Naive thymus-derived CD4-positive, alpha-beta T cell (primary cell): ENCODE measurements at regions not wholly inside any gene's neighbourhood (a gene's known extent, or its start where the extent isn't known, plus 50 kb on each side); places are given as distances from the start of the nearest gene placed in this dataset.
"Not testable (repeated sequence)": the region's sequence is repeated elsewhere in the genome, so short reads cannot be mapped to it uniquely, and the experiment has no call there.

ENCODE experiments used
- ATAC-seq: fragments of 150-1000 bp; cut with Tn5 transposase; 2 replicates; pipeline ENCODE4 v1.10.0; 2021; ENCODE audit warnings: mild to moderate bottlenecking, moderate library complexity
- CTCF ChIA-PET: fragments of 350-600 bp; sonication (Branson Sonifier 250); formaldehyde crosslinking; loops from one replicate; lab custom pipeline; 2021; ENCODE audit warnings: antibody characterized with exemption; lab: Charles Lee
- POLR2A ChIA-PET: fragments of 350-600 bp; sonication (Branson Sonifier 250); formaldehyde crosslinking; loops from one replicate; lab custom pipeline; 2021; ENCODE audit warnings: antibody characterized with exemption, inconsistent platforms; lab: Charles Lee
- DNase-seq, 9 donors: peaks; one replicate each; pipeline versions ENCODE4 v3.0.0 to v3.0.0-alpha.2; 2020 to 2022; ENCODE audit warnings: mixed read lengths in 1 of 9
- H3K27ac ChIP-seq: one replicate; pipeline ENCODE4 v1.7.0; 2013; ENCODE audit warnings: mild to moderate bottlenecking, low read depth, low read length, moderate library complexity
- H3K27me3 ChIP-seq, 2 donors: one replicate each; pipeline ENCODE4 v1.7.0; 2013; ENCODE audit warnings: low read length in 2 of 2, mild to moderate bottlenecking in 2 of 2, moderate library complexity in 2 of 2; ENCODE audit not compliant: control insufficient read depth in 2 of 2, insufficient read depth in 2 of 2
- H3K36me3 ChIP-seq, 3 experiments: 1 replicate in 2 of 3; 2 replicates in 1 of 3; pipeline ENCODE4 v1.7.0; 2013; ENCODE audit warnings: low read length in 3 of 3, mild to moderate bottlenecking in 3 of 3, moderate library complexity in 1 of 3; ENCODE audit not compliant: insufficient read depth in 3 of 3, control insufficient read depth in 2 of 3
- H3K4me1 ChIP-seq, 2 donors: one replicate each; pipeline ENCODE4 v1.7.0; 2013; ENCODE audit warnings: low read length in 2 of 2, mild to moderate bottlenecking in 2 of 2, moderate library complexity in 1 of 2; ENCODE audit not compliant: control insufficient read depth in 2 of 2, insufficient read depth in 2 of 2
- H3K4me3 ChIP-seq: 2 replicates; pipeline ENCODE4 v1.7.0; 2013; ENCODE audit warnings: mild to moderate bottlenecking, low read length
- H3K9me3 ChIP-seq, 3 experiments: 1 replicate in 2 of 3; 2 replicates in 1 of 3; pipeline ENCODE4 v1.7.0; 2013; ENCODE audit warnings: low read length in 3 of 3; ENCODE audit not compliant: control insufficient read depth in 2 of 3
- H3K27ac Mint-ChIP-seq, 9 donors: one replicate each; pipeline ENCODE4 v1.8.0; 2020 to 2022; ENCODE audit warnings: mixed read lengths in 9 of 9, mild to moderate bottlenecking in 8 of 9, moderate library complexity in 5 of 9, inconsistent platforms in 2 of 9
- H3K27me3 Mint-ChIP-seq, 5 donors: one replicate each; pipeline ENCODE4 v1.8.0; 2021 to 2022; ENCODE audit warnings: mixed read lengths in 5 of 5, mild to moderate bottlenecking in 1 of 5
- H3K36me3 Mint-ChIP-seq, 5 donors: one replicate each; pipeline ENCODE4 v1.8.0; 2020 to 2022; ENCODE audit warnings: mixed read lengths in 5 of 5, mild to moderate bottlenecking in 3 of 5, inconsistent platforms in 1 of 5
- H3K4me1 Mint-ChIP-seq, 7 donors: one replicate each; pipeline ENCODE4 v1.8.0; 2020 to 2022; ENCODE audit warnings: mixed read lengths in 7 of 7, mild to moderate bottlenecking in 3 of 7, inconsistent platforms in 1 of 7
- H3K4me3 Mint-ChIP-seq, 10 donors: one replicate each; pipeline ENCODE4 v1.8.0; 2020 to 2022; ENCODE audit warnings: mild to moderate bottlenecking in 10 of 10, mixed read lengths in 10 of 10, moderate library complexity in 6 of 10, inconsistent platforms in 2 of 10
- H3K9me3 Mint-ChIP-seq, 11 donors: one replicate each; pipeline ENCODE4 v1.8.0; 2020 to 2022; ENCODE audit warnings: mixed read lengths in 11 of 11, mild to moderate bottlenecking in 4 of 11, inconsistent platforms in 1 of 11, moderate library complexity in 1 of 11
- intact Hi-C, 2 donors: fragments of 100-400 bp; cut with micrococcal nuclease; formaldehyde crosslinking; loops; one replicate each; pipeline ENCODE4 v1.15.1; 2023

- H3K4me3 Mint-ChIP-seq, result not testable (repeated sequence)
These were observed 175.1 kb upstream of the FST start for GRCh38 chr5:53305316-53305715.

GRCh38 chr5:53309653-53310052, 170.8 kb upstream of the FST start:
- ChIA-PET POLR2A (no interaction called here), CTCF (no interaction called here)
- no peak overlapping the region for H3K27ac ChIP-seq
- no peak overlapping the region for H3K4me3 ChIP-seq
- no peaks in the 10 kb centered on the region for H3K4me1 ChIP-seq
- DNase-seq, result no peak
- no peak for ATAC-seq
- Mint-ChIP-seq H3K4me3 (no peak overlapping the region), H3K27me3 (peaks cover 0 to 18% (median 4%) of the 10 kb centered on the region in 5 donors), H3K9me3 (peaks cover 0 to 28% (median 12%) of the 10 kb centered on the region in 11 donors), H3K36me3 (no peaks in the 10 kb centered on the region), H3K27ac (no peak overlapping the region), H3K4me1 (no peaks in the 10 kb centered on the region)
- H3K9me3 ChIP-seq, result no peaks in the 10 kb centered on the region
- no peaks in the 10 kb centered on the region for H3K36me3 ChIP-seq
- intact Hi-C loops, result no loop called here
- H3K27me3 ChIP-seq, result no peaks in the 10 kb centered on the region

More at GRCh38 chr5:53305316-53305715, 175.1 kb upstream of the FST start:
- H3K27ac Mint-ChIP-seq, H3K4me1 Mint-ChIP-seq, H3K36me3 Mint-ChIP-seq, H3K36me3 ChIP-seq, H3K4me1 ChIP-seq, H3K9me3 ChIP-seq, H3K4me3 ChIP-seq, ATAC-seq, H3K27ac ChIP-seq, DNase-seq, CTCF ChIA-PET, POLR2A ChIA-PET, intact Hi-C loops, H3K27me3 ChIP-seq: not testable (repeated sequence)
- Mint-ChIP-seq H3K27me3 (peaks cover 0 to 13% (median 5%) of the 10 kb centered on the region in 5 donors), H3K9me3 (peaks cover 2 to 32% (median 11%) of the 10 kb centered on the region in 11 donors)

GRCh38 chr5:53311681-53312080, 168.7 kb upstream of the FST start:
- no peaks in the 10 kb centered on the region for H3K36me3 ChIP-seq
- H3K4me1 ChIP-seq, result no peaks in the 10 kb centered on the region
- Mint-ChIP-seq H3K4me3 (no peak overlapping the region), H3K27me3 (peaks cover 0 to 18% (median 7%) of the 10 kb centered on the region in 5 donors), H3K27ac (no peak overlapping the region), H3K9me3 (peaks cover 4 to 33% (median 16%) of the 10 kb centered on the region in 11 donors), H3K36me3 (peaks cover 0 to 4% (median 0%) of the 10 kb centered on the region in 5 donors), H3K4me1 (no peaks in the 10 kb centered on the region)
- ChIA-PET POLR2A (no interaction called here), CTCF (no interaction called here)
- ATAC-seq (no peak), DNase-seq (no peak)
- no peak overlapping the region for H3K4me3 ChIP-seq
- H3K9me3 ChIP-seq, result no peaks in the 10 kb centered on the region
- H3K27me3 ChIP-seq, result no peaks in the 10 kb centered on the region
- no peak overlapping the region for H3K27ac ChIP-seq
- intact Hi-C loops, result no loop called here

GRCh38 chr5:53313145-53313544, 167.3 kb upstream of the FST start:
- ChIA-PET CTCF (no interaction called here), POLR2A (no interaction called here)
- Mint-ChIP-seq H3K36me3 (peaks cover 0 to 4% (median 0%) of the 10 kb centered on the region in 5 donors), H3K4me1 (no peaks in the 10 kb centered on the region), H3K9me3 (peaks cover 8 to 34% (median 11%) of the 10 kb centered on the region in 11 donors), H3K27ac (no peak overlapping the region), H3K4me3 (no peak overlapping the region), H3K27me3 (peaks cover 0 to 17% (median 11%) of the 10 kb centered on the region in 5 donors)
- Histone ChIP-seq H3K4me3 (no peak overlapping the region), H3K4me1 (no peaks in the 10 kb centered on the region), H3K27me3 (no peaks in the 10 kb centered on the region), H3K36me3 (no peaks in the 10 kb centered on the region), H3K9me3 (no peaks in the 10 kb centered on the region), H3K27ac (no peak overlapping the region)
- DNase-seq, result no peak
- no peak for ATAC-seq
- intact Hi-C loops, result no loop called here

GRCh38 chr5:53318303-53318702, 162.1 kb upstream of the FST start:
- CTCF ChIA-PET, result no interaction called here
- intact Hi-C loops, result no loop called here
- peaks cover 0 to 28% (median 10%) of the 10 kb centered on the region in 11 donors for H3K9me3 Mint-ChIP-seq
- H3K36me3 Mint-ChIP-seq, result peaks cover 0 to 4% (median 0%) of the 10 kb centered on the region in 5 donors
- H3K4me3 Mint-ChIP-seq, result no peak overlapping the region
- no peak overlapping the region for H3K27ac Mint-ChIP-seq
- DNase-seq, result no peak
- Histone ChIP-seq H3K36me3 (no peaks in the 10 kb centered on the region), H3K27ac (no peak overlapping the region), H3K4me1 (no peaks in the 10 kb centered on the region), H3K4me3 (no peak overlapping the region), H3K9me3 (no peaks in the 10 kb centered on the region), H3K27me3 (no peaks in the 10 kb centered on the region)
- ATAC-seq, result no peak
- peaks cover 0 to 13% (median 6%) of the 10 kb centered on the region in 5 donors for H3K27me3 Mint-ChIP-seq
- POLR2A ChIA-PET, result interaction anchor here (0.9 kb wide), 1 partner anchor 137 kb away, joined by 3 read pairs; no protein-coding TSS in a partner anchor
- no peaks in the 10 kb centered on the region for H3K4me1 Mint-ChIP-seq

- Mint-ChIP-seq H3K27me3 (peaks cover 0 to 13% (median 6%) of the 10 kb centered on the region in 5 donors), H3K4me1 (no peaks in the 10 kb centered on the region), H3K4me3 (no peak overlapping the region), H3K9me3 (peaks cover 0 to 26% (median 10%) of the 10 kb centered on the region in 11 donors), H3K36me3 (peaks cover 0 to 4% (median 0%) of the 10 kb centered on the region in 5 donors), H3K27ac (no peak overlapping the region)
- no peaks in the 10 kb centered on the region for H3K4me1 ChIP-seq
- ChIA-PET CTCF (no interaction called here), POLR2A (no interaction called here)
- no peak for ATAC-seq
- no peaks in the 10 kb centered on the region for H3K9me3 ChIP-seq
- H3K4me3 ChIP-seq, result no peak overlapping the region
- H3K27me3 ChIP-seq, result no peaks in the 10 kb centered on the region
- H3K36me3 ChIP-seq, result no peaks in the 10 kb centered on the region
- intact Hi-C loops, result no loop called here
- no peak for DNase-seq
- H3K27ac ChIP-seq, result no peak overlapping the region
These were observed 161.1 kb upstream of the FST start for GRCh38 chr5:53319315-53319714.

- CTCF ChIA-PET, result no interaction called here
- Histone ChIP-seq H3K36me3 (no peaks in the 10 kb centered on the region), H3K27me3 (no peaks in the 10 kb centered on the region), H3K27ac (no peak overlapping the region), H3K4me3 (no peak overlapping the region), H3K4me1 (no peaks in the 10 kb centered on the region), H3K9me3 (no peaks in the 10 kb centered on the region)
- DNase-seq, result no peak
- intact Hi-C loops, result no loop called here
- no peak for ATAC-seq
- H3K4me1 Mint-ChIP-seq, result no peaks in the 10 kb centered on the region
- no peak overlapping the region for H3K4me3 Mint-ChIP-seq
- peaks cover 0 to 3% (median 0%) of the 10 kb centered on the region in 5 donors for H3K36me3 Mint-ChIP-seq
- peaks cover 0 to 13% (median 6%) of the 10 kb centered on the region in 5 donors for H3K27me3 Mint-ChIP-seq
- peaks cover 0 to 14% (median 3%) of the 10 kb centered on the region in 11 donors for H3K9me3 Mint-ChIP-seq
- no peak overlapping the region for H3K27ac Mint-ChIP-seq
- POLR2A ChIA-PET, result no interaction called here
These were observed 159.4 kb upstream of the FST start for GRCh38 chr5:53321073-53321472.
